ENCODE measurements at regions not wholly inside any gene's neighbourhood (a gene's known extent, or its start where the extent isn't known, plus 50 kb on each side); places are given as distances from the start of the nearest gene placed in this dataset.

DNA sequence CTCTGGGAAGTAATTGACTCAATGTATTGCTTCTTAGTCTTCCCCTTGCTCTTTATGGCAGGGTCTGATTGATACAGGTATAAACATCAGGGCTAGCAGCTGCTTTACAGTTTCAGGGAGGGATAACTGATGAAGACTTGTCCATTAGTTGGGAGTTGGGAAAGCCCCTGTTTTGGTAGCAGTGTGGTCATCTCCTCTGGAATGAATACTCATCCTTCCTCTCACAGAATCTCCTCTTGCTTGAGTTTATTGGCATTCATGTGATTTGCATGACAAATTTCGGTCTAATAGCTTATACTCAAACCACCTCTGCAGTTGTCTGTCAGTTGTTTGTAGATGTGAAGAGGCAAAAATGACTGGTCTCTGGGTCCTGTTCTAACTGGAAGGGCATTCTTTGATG lies 79.7 kb downstream of the FAT3 start:
- Histone ChIP-seq H3K9ac (ENCODE audit: low read length) (no peak overlapping the region), H3K9me3 (ENCODE audit: low read length) (0 out of 2 replicates have a peak, but pooled peaks cover 4% of the 10 kb centered on the region), H2AFZ (ENCODE audit: low read length) (no peak overlapping the region), H3K79me2 (ENCODE audit: low read length) (no peaks in the 10 kb centered on the region), H3K36me3 (ENCODE audit: low read depth, low read length) (no peaks in the 10 kb centered on the region), H3F3A (ENCODE audit: low read length, unreplicated experiment) (no peaks in the 10 kb centered on the region), H3K4me3 (ENCODE audit: low read length) (no peak overlapping the region), H3K27ac (ENCODE audit: low read length) (no peak overlapping the region), H3K4me2 (ENCODE audit: low read length) (no peak overlapping the region), H3K27me3 (ENCODE audit: low read length) (peaks cover under 1% of the 10 kb centered on the region; the same call in 1 of the 2 replicates), H3K9me2 (replicated peaks; ENCODE audit: low read length) (no peaks in the 10 kb centered on the region), H4K20me1 (ENCODE audit: low read length) (no peaks in the 10 kb centered on the region), H3K4me1 (ENCODE audit: insufficient read depth, low read length) (no peaks in the 10 kb centered on the region)
- ChIA-PET CTCF (no interaction called here), POLR2A (ENCODE audit: unreplicated experiment) (no interaction called here)
- no peak for DNase-seq
- no peak for ATAC-seq
- TF ChIP-seq, protein P1, sequence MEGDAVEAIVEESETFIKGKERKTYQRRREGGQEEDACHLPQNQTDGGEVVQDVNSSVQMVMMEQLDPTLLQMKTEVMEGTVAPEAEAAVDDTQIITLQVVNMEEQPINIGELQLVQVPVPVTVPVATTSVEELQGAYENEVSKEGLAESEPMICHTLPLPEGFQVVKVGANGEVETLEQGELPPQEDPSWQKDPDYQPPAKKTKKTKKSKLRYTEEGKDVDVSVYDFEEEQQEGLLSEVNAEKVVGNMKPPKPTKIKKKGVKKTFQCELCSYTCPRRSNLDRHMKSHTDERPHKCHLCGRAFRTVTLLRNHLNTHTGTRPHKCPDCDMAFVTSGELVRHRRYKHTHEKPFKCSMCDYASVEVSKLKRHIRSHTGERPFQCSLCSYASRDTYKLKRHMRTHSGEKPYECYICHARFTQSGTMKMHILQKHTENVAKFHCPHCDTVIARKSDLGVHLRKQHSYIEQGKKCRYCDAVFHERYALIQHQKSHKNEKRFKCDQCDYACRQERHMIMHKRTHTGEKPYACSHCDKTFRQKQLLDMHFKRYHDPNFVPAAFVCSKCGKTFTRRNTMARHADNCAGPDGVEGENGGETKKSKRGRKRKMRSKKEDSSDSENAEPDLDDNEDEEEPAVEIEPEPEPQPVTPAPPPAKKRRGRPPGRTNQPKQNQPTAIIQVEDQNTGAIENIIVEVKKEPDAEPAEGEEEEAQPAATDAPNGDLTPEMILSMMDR (conservative IDR thresholded peaks at IDR 0.05; ENCODE audit: low read depth, low read length) = no peak
- TF ChIP-seq EZH2 (IDR thresholded peaks at IDR 0.05; ENCODE audit: low read length, unreplicated experiment) (no peak), EZH2phosphoT487 (IDR thresholded peaks at IDR 0.05; ENCODE audit: borderline replicate concordance, low read length) (no peak)
- intact Hi-C loops (cut with micrococcal nuclease) = no loop called here
- BruUV-seq (replicated peaks) = no TSS peak

DNA sequence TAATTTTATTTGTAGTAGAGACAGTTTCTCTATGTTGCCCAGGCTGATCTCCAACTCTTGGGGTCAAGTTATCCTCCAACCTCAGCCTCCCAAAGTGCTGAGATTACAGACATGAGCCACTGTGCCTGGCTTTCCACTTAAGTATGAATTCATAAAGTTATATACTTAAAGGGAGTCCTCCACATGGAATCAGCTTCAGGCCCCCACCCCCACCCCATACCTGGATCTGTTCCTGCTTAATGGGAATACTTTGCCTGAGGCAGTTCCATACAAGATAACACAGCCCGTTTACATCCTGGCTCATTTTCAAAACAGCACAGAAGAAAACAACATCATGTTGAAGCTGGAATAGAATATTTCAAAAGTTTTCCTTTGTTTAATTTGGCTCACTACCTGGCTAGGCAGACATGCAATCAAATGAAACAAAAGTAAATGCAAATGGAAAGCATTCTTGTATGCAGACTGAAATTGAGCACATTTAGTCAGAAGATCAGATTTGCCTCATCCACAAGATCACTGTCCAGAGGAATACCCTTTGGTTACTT lies 82.4 kb downstream of the FAT3 start:
- CTCF ChIA-PET = no interaction called here
- H3K9ac ChIP-seq (ENCODE audit: low read length) = no peak overlapping the region
- peaks cover 3% of the 10 kb centered on the region; the same call in 1 of the 2 replicates for H3K27me3 ChIP-seq (ENCODE audit: low read length)
- H3K4me1 ChIP-seq (ENCODE audit: insufficient read depth, low read length) = no peaks in the 10 kb centered on the region
- H3K4me2 ChIP-seq (ENCODE audit: low read length) = no peak overlapping the region
- no peak overlapping the region for H3K27ac ChIP-seq (ENCODE audit: low read length)
- POLR2A ChIA-PET (ENCODE audit: unreplicated experiment) = no interaction called here
- no peak overlapping the region for H3K4me3 ChIP-seq (ENCODE audit: low read length)
- no peak for TF ChIP-seq EZH2 (IDR thresholded peaks at IDR 0.05; ENCODE audit: low read length, unreplicated experiment)
- TF ChIP-seq, protein P1 (conservative IDR thresholded peaks at IDR 0.05; ENCODE audit: low read depth, low read length) = no peak
- no peak for TF ChIP-seq EZH2phosphoT487 (IDR thresholded peaks at IDR 0.05; ENCODE audit: borderline replicate concordance, low read length)
- BruUV-seq (replicated peaks) = no TSS peak
- no peaks in the 10 kb centered on the region for H3K79me2 ChIP-seq (ENCODE audit: low read length)
- no peaks in the 10 kb centered on the region for H3K36me3 ChIP-seq (ENCODE audit: low read depth, low read length)
- no peak for DNase-seq
- no peaks in the 10 kb centered on the region for H3F3A ChIP-seq (ENCODE audit: low read length, unreplicated experiment)
- ATAC-seq = no peak
- intact Hi-C loops (cut with micrococcal nuclease) = no loop called here
- no peaks in the 10 kb centered on the region for H4K20me1 ChIP-seq (ENCODE audit: low read length)
- 0 out of 2 replicates have a peak, but pooled peaks cover 4% of the 10 kb centered on the region for H3K9me3 ChIP-seq (ENCODE audit: low read length)
- H3K9me2 ChIP-seq (replicated peaks; ENCODE audit: low read length) = no peaks in the 10 kb centered on the region
- H2AFZ ChIP-seq (ENCODE audit: low read length) = no peak overlapping the region

DNA sequence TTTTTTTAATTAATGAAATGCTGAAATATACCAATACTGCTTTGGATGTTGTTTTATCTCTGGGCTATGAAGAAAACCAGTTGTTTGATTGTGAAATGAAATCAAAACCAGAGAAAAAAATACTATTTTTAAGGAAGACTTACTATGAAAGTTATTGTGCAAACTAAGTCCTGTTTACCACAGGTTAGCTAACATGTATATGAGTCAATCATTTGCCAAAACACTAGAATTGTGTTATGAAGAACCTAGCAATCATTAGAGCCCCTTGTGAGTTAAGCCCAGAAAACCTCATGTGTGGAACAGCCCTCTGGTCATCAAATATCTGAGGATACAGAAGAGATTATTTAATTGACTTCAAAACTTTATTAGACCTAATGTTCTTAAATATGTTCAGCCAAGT lies 83.7 kb downstream of the FAT3 start:
- no peaks in the 10 kb centered on the region for H3K4me1 ChIP-seq (ENCODE audit: insufficient read depth, low read length)
- H3K9me3 ChIP-seq (ENCODE audit: low read length) = 0 out of 2 replicates have a peak, but pooled peaks cover 4% of the 10 kb centered on the region
- no peaks in the 10 kb centered on the region for H3K79me2 ChIP-seq (ENCODE audit: low read length)
- no peaks in the 10 kb centered on the region for H3K36me3 ChIP-seq (ENCODE audit: low read depth, low read length)
- no TSS peak for BruUV-seq (replicated peaks)
- H3K4me2 ChIP-seq (ENCODE audit: low read length) = no peak overlapping the region
- no peak for ATAC-seq
- H2AFZ ChIP-seq (ENCODE audit: low read length) = no peak overlapping the region
- DNase-seq = no peak
- no peaks in the 10 kb centered on the region for H3K9me2 ChIP-seq (replicated peaks; ENCODE audit: low read length)
- CTCF ChIA-PET = no interaction called here
- no peak overlapping the region for H3K9ac ChIP-seq (ENCODE audit: low read length)
- POLR2A ChIA-PET (ENCODE audit: unreplicated experiment) = no interaction called here
- H3K4me3 ChIP-seq (ENCODE audit: low read length) = no peak overlapping the region
- H3K27ac ChIP-seq (ENCODE audit: low read length) = no peak overlapping the region
- TF ChIP-seq EZH2 (IDR thresholded peaks at IDR 0.05; ENCODE audit: low read length, unreplicated experiment) = no peak
- intact Hi-C loops (cut with micrococcal nuclease) = no loop called here
- H3K27me3 ChIP-seq (ENCODE audit: low read length) = peaks cover 3% of the 10 kb centered on the region; the same call in 1 of the 2 replicates
- H3F3A ChIP-seq (ENCODE audit: low read length, unreplicated experiment) = no peaks in the 10 kb centered on the region
- no peaks in the 10 kb centered on the region for H4K20me1 ChIP-seq (ENCODE audit: low read length)
